ENCODE measurements at regions not wholly inside any gene's neighbourhood (a gene's known extent, or its start where the extent isn't known, plus 50 kb on each side); places are given as distances from the start of the nearest gene placed in this dataset.

- Histone ChIP-seq H4K20me1 (ENCODE audit: insufficient read depth, low read length) (no peaks in the 10 kb centered on the region), H3K36me3 (ENCODE audit: insufficient read depth, low read length) (no peaks in the 10 kb centered on the region), H3K4me3 (ENCODE audit: low read depth, low read length, poor library complexity, severe bottlenecking) (no peak overlapping the region), H3K9me3 (ENCODE audit: low read length) (no peaks in the 10 kb centered on the region), H2AFZ (ENCODE audit: low read length) (no peak overlapping the region), H3K27ac (ENCODE audit: low read depth, low read length, poor library complexity, severe bottlenecking) (no peak overlapping the region), H3K79me2 (ENCODE audit: insufficient read depth, low read depth, low read length) (no peaks in the 10 kb centered on the region), H3K4me1 (ENCODE audit: insufficient read depth, low read length, poor library complexity, severe bottlenecking) (no peaks in the 10 kb centered on the region), H3K9me2 (ENCODE audit: insufficient read depth, low read length) (no peaks in the 10 kb centered on the region), H3K4me2 (ENCODE audit: low read length) (no peak overlapping the region)
- CTCF ChIA-PET (ENCODE audit: unreplicated experiment): no interaction called here
- intact Hi-C loops (cut with micrococcal nuclease; ENCODE audit: unreplicated experiment): no loop called here
- no peak for DNase-seq (ENCODE audit: low spot score)
- BruUV-seq (replicated peaks): no TSS peak
- no peak for TF ChIP-seq EZH2phosphoT487 (IDR thresholded peaks at IDR 0.05; ENCODE audit: borderline replicate concordance, low read depth, low read length)
- no peak for TF ChIP-seq CTCF (conservative IDR thresholded peaks at IDR 0.05; ENCODE audit: low read length)
- POLR2A ChIA-PET: interaction anchor here (0.6 kb wide), 1 partner anchor 60 kb away, joined by 3 read pairs; no protein-coding TSS in a partner anchor
These were observed 210.4 kb upstream of the SLC30A5 start for GRCh38 chr5:68883436-68883835.

- Histone ChIP-seq H3K9me3 (ENCODE audit: low read length) (no peaks in the 10 kb centered on the region), H3K4me3 (ENCODE audit: low read depth, low read length, poor library complexity, severe bottlenecking) (no peak overlapping the region), H3K79me2 (ENCODE audit: insufficient read depth, low read depth, low read length) (no peaks in the 10 kb centered on the region), H3K4me2 (ENCODE audit: low read length) (no peak overlapping the region), H3K36me3 (ENCODE audit: insufficient read depth, low read length) (no peaks in the 10 kb centered on the region), H2AFZ (ENCODE audit: low read length) (no peak overlapping the region), H3K27ac (ENCODE audit: low read depth, low read length, poor library complexity, severe bottlenecking) (no peak overlapping the region), H4K20me1 (ENCODE audit: insufficient read depth, low read length) (no peaks in the 10 kb centered on the region), H3K4me1 (ENCODE audit: insufficient read depth, low read length, poor library complexity, severe bottlenecking) (no peaks in the 10 kb centered on the region), H3K9me2 (ENCODE audit: insufficient read depth, low read length) (no peaks in the 10 kb centered on the region)
- no TSS peak for BruUV-seq (replicated peaks)
- TF ChIP-seq EZH2phosphoT487 (IDR thresholded peaks at IDR 0.05; ENCODE audit: borderline replicate concordance, low read depth, low read length) (no peak), CTCF (conservative IDR thresholded peaks at IDR 0.05; ENCODE audit: low read length) (no peak)
- ChIA-PET POLR2A (interaction anchor here (0.6 kb wide), 1 partner anchor 61 kb away, joined by 3 read pairs; no protein-coding TSS in a partner anchor), CTCF (ENCODE audit: unreplicated experiment) (no interaction called here)
- intact Hi-C loops (cut with micrococcal nuclease; ENCODE audit: unreplicated experiment): no loop called here
- no peak for DNase-seq (ENCODE audit: low spot score)
These were observed 209.6 kb upstream of the SLC30A5 start for GRCh38 chr5:68884144-68884754.

- Histone ChIP-seq H3K4me1 (ENCODE audit: insufficient read depth, low read length, poor library complexity, severe bottlenecking) (no peaks in the 10 kb centered on the region), H3K9me2 (ENCODE audit: insufficient read depth, low read length) (no peaks in the 10 kb centered on the region), H3K36me3 (ENCODE audit: insufficient read depth, low read length) (no peaks in the 10 kb centered on the region), H3K4me2 (ENCODE audit: low read length) (no peak overlapping the region), H4K20me1 (ENCODE audit: insufficient read depth, low read length) (no peaks in the 10 kb centered on the region), H3K9me3 (ENCODE audit: low read length) (no peaks in the 10 kb centered on the region), H3K27ac (ENCODE audit: low read depth, low read length, poor library complexity, severe bottlenecking) (no peak overlapping the region), H3K79me2 (ENCODE audit: insufficient read depth, low read depth, low read length) (no peaks in the 10 kb centered on the region), H3K4me3 (ENCODE audit: low read depth, low read length, poor library complexity, severe bottlenecking) (no peak overlapping the region), H2AFZ (ENCODE audit: low read length) (no peak overlapping the region)
- ChIA-PET POLR2A (no interaction called here), CTCF (ENCODE audit: unreplicated experiment) (no interaction called here)
- no peak for DNase-seq (ENCODE audit: low spot score)
- intact Hi-C loops (cut with micrococcal nuclease; ENCODE audit: unreplicated experiment): no loop called here
- BruUV-seq (replicated peaks): no TSS peak
- TF ChIP-seq CTCF (conservative IDR thresholded peaks at IDR 0.05; ENCODE audit: low read length): peak; percentile 47; the same call in 1 of the 2 replicates
- no peak for TF ChIP-seq EZH2phosphoT487 (IDR thresholded peaks at IDR 0.05; ENCODE audit: borderline replicate concordance, low read depth, low read length)
These were observed 208.9 kb upstream of the SLC30A5 start for GRCh38 chr5:68884883-68885282.
